WERI-Rb-1 (cell line): ENCODE measurements at regions not wholly inside any gene's neighbourhood (a gene's known extent, or its start where the extent isn't known, plus 50 kb on each side); places are given as distances from the start of the nearest gene placed in this dataset.

Experiments used
- DNase-seq: peaks from one replicate; pipeline ENCODE4 v3.0.0-alpha.2; 2020
- H3K27ac ChIP-seq: fragments of 250-450 bp; sonication (Bioruptor Pico); 2 replicates; pipeline ENCODE4 v1.5.1; 2020; ENCODE audit warnings: mild to moderate bottlenecking, moderate library complexity
- H3K27me3 ChIP-seq: fragments of 250-450 bp; sonication (Bioruptor Pico); 2 replicates; pipeline ENCODE4 v1.5.1; 2021; ENCODE audit warnings: mild to moderate bottlenecking, low read depth, moderate library complexity; ENCODE audit not compliant: insufficient read depth, severe bottlenecking
- H3K36me3 ChIP-seq: fragments of 250-450 bp; sonication (Bioruptor Pico); 2 replicates; pipeline ENCODE4 v1.5.1; 2020; ENCODE audit warnings: mild to moderate bottlenecking, moderate library complexity
- H3K4me3 ChIP-seq: 2 replicates; pipeline ENCODE4 v1.5.1; 2011; ENCODE audit warnings: low read depth, mild to moderate bottlenecking, control low read depth, low read length
- H3K9me3 ChIP-seq: fragments of 250-450 bp; sonication (Bioruptor Pico); 2 replicates; pipeline ENCODE4 v1.5.1; 2021; ENCODE audit warnings: mild to moderate bottlenecking, moderate library complexity; ENCODE audit not compliant: severe bottlenecking
- CTCF ChIP-seq: IDR thresholded peaks from 2 replicates; pipeline ENCODE4 v1.5.1; 2011; ENCODE audit warnings: low read depth, mild to moderate bottlenecking, control low read depth, inconsistent platforms, low read length

GRCh38 chr1:8164670-8165069 lies 138.6 kb upstream of the ERRFI1 start:
- Histone ChIP-seq H3K36me3 (no peaks in the 10 kb centered on the region), H3K27me3 (no peaks in the 10 kb centered on the region), H3K4me3 (no peak overlapping the region), H3K9me3 (peaks cover 3% of the 10 kb centered on the region), H3K27ac (no peak overlapping the region)
- no peak for TF ChIP-seq CTCF
- DNase-seq: no peak

GRCh38 chr1:8163039-8163438 lies 136.9 kb upstream of the ERRFI1 start:
- Histone ChIP-seq H3K27me3 (no peaks in the 10 kb centered on the region), H3K27ac (no peak overlapping the region), H3K4me3 (no peak overlapping the region), H3K9me3 (no peaks in the 10 kb centered on the region), H3K36me3 (no peaks in the 10 kb centered on the region)
- no peak for TF ChIP-seq CTCF
- no peak for DNase-seq

GRCh38 chr1:8162168-8162567 lies 136.1 kb upstream of the ERRFI1 start:
- DNase-seq: no peak
- no peak overlapping the region for H3K27ac ChIP-seq
- no peaks in the 10 kb centered on the region for H3K9me3 ChIP-seq
- no peaks in the 10 kb centered on the region for H3K36me3 ChIP-seq
- H3K27me3 ChIP-seq: no peaks in the 10 kb centered on the region
- no peak for TF ChIP-seq CTCF
- H3K4me3 ChIP-seq: no peak overlapping the region

GRCh38 chr1:8161546-8162105 lies 135.5 kb upstream of the ERRFI1 start:
- H3K9me3 ChIP-seq: no peaks in the 10 kb centered on the region
- H3K27ac ChIP-seq: no peak overlapping the region
- TF ChIP-seq CTCF: no peak
- no peak overlapping the region for H3K4me3 ChIP-seq
- no peak for DNase-seq
- no peaks in the 10 kb centered on the region for H3K36me3 ChIP-seq
- H3K27me3 ChIP-seq: no peaks in the 10 kb centered on the region

- no peak for DNase-seq
- no peak for TF ChIP-seq CTCF
- Histone ChIP-seq H3K9me3 (no peaks in the 10 kb centered on the region), H3K27me3 (no peaks in the 10 kb centered on the region), H3K4me3 (no peak overlapping the region), H3K27ac (no peak overlapping the region), H3K36me3 (no peaks in the 10 kb centered on the region)
Observed at GRCh38 chr1:8159470-8160024, 133.4 kb upstream of the ERRFI1 start.

GRCh38 chr1:8158995-8159394 lies 132.9 kb upstream of the ERRFI1 start:
- no peaks in the 10 kb centered on the region for H3K9me3 ChIP-seq
- H3K4me3 ChIP-seq: no peak overlapping the region
- DNase-seq: no peak
- no peaks in the 10 kb centered on the region for H3K27me3 ChIP-seq
- TF ChIP-seq CTCF: no peak
- no peak overlapping the region for H3K27ac ChIP-seq
- H3K36me3 ChIP-seq: no peaks in the 10 kb centered on the region
